Renal pelvis (tissue), 1 donor: ENCODE measurements at regions not wholly inside any gene's neighbourhood (a gene's known extent, or its start where the extent isn't known, plus 50 kb on each side); places are given as distances from the start of the nearest gene placed in this dataset.

Experiments
- DNase-seq: peaks from one replicate; pipeline ENCODE4 v3.0.0-alpha.2; 2013

DNA sequence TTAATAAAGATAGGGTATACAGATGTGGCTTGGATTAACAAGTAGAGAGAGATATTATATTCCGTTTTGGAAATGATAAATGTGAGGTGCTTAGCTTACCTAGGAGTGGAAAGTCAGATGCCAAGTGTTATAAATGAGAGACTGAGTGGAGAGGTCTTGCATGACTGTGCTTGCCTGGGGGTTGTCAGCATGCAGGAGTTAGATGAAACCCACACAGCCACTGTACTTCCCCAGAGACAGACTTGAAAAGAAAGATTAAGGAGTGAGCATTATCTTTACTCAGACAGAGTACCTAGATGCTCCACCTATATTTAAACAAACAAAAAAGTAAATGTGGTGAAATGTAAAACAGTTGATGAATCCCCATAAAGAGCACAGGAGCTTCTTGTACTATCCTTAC, 482.7 kb downstream of the RIT2 start:
- DNase-seq: no peak

DNA sequence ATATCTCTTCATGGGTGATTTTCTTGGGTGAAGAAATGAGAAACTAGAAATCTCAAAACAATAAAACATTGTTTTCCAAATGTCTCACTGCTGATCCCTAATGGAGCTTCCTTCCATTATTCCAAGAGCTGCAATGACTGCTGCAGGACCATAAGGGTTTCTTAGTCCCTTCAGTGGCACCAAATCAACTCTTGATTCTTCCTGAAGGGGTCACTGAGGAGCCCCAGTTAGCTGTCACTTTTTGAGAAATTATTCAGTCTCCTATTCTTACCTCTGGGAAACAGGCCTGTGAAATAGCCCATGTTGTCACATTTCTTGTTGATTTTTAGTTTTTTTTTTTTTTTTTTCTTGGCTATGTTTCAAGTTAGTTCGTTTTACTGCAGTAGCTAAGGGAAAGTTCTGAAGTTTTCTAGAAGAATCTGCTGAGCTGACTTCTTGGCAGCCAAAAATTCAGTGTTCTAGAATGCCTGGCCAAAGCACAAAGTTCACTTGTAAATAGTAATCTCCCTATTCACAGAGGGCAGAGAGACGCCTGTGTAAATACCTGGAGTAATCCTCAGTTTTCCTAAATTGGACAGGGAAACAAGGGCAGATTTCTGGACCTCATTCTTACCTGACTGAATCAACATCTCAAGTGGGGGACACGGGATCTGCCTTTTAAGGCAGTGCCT, 480.0 kb downstream of the RIT2 start:
- no peak for DNase-seq

DNA sequence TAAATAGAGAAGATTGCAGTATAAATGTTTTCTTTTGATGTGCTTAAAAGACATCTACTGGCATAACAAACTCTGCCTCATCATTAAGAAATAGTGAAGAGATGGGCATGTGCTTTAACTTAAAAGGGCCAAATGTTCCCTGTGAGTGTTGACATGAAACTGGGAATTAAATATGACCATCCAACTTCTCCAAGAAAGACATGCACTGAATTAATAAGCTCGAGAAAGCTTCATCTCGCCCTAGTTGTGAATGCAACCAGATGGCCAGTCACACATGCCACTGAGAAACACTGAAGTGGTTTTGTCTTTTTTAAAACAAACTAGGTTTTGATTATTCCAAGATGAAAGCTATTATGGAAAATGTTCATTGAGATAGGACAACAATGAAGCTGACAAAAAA, 479.2 kb downstream of the RIT2 start:
- DNase-seq: no peak

DNA sequence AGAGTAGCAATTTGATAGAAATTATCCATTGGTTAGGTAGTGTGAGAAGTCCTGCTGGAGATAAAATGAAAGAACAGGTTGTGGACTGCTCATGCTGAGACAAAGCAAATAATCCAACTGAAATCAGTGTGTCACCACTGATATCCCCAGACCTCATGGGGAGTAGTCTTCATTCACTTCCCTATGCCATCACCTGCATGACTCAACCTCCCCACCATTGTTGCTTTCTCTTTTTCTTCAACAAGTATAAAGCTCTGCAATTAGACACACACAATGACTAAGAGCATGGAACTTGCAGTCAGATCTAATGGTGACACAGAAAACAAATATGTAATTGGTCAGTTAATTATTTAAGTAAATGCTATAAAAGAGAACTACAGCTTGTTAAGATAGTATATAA, 475.3 kb downstream of the RIT2 start:
- no peak for DNase-seq

DNA sequence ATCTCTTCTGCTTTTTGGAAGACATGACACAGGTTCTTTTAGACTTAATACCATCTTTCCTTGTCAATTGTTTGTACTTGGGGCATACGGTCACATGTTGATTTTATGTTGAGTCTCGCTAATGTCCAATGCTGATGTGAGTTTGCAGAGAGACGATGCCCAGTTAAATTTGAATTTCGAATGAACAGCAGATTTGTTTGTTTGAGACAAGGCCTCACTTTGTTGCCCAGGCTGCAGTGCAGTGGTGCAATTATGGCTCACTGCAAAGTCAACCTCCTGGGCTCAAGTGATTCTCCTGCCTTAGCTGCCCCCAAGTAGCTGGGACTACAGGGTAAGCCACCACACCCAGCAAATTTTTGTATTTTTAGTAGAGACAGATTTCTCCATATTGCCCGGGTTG, 473.5 kb downstream of the RIT2 start:
- DNase-seq: no peak

DNA sequence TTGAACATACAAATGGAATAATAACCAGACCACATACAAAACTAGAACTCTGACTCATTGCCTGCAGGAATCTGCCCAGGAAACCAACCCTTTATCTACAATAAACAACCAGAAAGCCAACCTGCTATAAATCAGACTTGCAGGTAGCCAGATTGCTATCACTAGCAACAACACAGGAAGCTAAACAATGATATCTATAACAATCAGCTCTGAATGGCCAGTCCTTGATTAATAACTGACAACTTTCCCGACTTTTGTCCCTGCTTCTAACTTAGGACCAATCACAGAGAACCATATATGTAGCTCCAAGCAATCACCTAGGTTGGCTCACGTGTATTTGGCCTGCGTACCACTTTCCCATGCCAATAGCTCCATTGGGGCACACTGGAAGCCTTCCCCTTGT, 470.8 kb downstream of the RIT2 start:
- DNase-seq: no peak

DNA sequence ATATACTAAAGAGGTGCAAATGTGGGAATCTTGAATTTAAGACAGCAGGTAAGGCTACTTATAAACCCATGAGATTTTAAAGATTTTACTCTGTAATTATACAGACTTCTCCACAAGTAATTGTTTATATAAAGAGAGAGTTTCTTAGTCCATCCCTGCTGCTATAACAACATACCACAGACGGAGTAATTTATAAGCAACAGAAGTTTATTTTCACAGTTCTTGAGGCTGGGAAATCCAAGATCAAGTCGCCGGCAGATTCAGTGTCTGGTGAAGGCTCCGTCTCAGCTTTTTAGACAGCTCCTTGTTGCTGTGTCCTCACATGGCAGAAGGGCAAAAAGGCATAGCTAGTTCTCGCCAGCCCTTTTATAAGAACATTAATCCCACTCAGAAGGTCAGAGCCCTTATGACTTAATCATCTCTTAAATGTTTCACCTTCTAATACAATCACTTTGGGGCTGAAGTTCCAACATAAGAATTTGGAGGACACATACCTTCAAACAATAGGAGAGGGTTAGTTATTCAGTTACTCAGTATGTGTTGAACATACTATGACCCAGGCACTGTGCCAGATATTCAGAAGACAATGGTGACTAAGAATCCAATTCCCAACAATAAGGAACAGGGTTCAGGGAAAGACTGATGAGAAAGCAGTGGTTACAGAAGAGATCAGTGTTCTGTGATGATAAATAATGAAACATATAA, 466.0 kb downstream of the RIT2 start:
- DNase-seq: no peak

DNA sequence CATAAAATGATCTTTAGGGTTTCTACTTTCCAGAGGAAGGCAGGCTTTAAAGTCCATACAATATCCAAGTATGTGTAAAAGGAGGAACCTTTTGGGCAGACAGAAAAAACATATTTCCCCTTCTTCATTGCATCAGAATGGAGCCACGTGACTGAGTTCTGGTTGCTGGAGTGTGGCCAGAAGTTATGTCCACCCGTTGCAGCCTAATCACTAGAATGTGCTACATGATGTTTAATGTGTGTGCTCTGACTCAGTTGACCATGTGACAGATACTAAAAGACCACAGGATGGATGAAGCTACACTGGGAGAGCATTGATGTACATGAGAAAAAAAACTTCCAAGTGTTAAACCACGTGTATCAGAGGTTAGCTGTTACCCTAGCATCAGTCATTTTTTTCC, 460.9 kb downstream of the RIT2 start:
- DNase-seq: no peak

DNA sequence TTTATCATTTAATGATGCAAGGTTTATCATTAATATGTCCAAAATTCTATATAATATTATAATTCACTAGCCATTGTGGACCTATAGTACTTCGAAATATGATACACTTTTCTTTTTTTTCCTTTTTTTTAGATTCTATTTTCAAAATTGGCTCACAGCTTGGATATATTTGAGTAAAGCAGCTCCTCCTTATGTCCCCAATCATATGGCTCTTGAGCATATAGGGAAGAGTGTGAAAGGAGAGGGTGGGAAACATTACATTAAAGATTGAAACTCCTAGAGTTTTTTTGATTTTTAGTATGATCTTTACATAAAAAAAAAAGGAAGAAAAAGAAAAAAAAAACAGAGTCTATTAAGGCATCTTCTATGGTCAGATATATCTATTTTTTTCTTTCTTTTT, 457.9 kb downstream of the RIT2 start:
- no peak for DNase-seq

DNA sequence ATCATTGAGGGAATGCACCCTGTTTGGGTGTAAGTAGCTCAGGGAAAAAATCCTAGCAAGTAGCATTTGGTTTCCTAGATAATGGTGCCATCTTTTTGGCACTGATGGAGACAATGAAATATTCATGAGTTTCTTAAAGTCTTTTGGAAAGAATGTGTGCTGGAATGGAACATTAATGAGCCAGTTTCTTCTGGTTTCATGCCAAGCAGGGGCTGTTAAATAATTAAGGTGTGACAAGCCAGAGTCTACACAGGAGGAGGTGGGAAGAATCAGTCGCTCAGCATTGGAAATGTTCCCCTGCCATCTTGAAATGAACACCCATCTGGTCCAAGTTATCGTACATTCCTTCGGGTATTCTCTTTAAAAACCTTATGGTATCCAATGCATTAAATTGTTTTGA, 457.3 kb downstream of the RIT2 start:
- DNase-seq: no peak

DNA sequence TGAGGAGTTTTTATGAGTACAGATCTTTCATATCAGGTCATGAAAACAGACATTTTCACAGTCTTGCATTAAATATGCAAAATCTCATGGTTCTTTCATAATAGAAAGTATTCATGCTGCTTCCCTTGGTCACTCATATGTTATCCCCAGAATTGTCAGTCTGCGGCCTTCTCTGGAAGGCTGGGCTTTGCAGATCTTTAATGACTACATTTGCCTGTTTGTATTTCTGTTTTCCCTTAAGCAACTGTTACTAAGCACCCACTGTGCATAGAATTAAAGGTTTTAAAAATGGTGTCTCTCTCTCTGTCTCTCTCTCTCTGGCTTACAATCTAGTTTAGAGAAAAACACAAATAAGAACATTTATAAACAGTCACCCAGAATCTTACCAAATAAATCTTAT, 456.3 kb downstream of the RIT2 start:
- no peak for DNase-seq

DNA sequence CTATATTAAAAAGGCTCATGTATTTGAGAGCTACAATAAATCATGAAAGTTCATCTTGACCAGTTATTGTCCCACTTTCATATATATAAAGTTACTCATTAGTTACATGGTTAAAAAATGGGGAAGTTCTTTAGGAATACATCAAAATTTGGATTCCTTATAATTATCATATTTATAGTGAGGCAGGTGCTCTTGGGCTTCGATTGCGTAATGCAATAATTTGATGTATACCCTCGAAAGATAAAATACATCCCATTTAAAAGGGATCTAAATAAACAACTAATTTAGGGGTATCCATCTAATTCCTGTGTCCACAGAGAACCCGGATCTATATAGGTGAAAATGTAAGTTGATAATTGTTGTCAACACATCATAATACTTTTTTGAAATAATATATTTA, 444.6 kb downstream of the RIT2 start:
- DNase-seq: no peak

DNA sequence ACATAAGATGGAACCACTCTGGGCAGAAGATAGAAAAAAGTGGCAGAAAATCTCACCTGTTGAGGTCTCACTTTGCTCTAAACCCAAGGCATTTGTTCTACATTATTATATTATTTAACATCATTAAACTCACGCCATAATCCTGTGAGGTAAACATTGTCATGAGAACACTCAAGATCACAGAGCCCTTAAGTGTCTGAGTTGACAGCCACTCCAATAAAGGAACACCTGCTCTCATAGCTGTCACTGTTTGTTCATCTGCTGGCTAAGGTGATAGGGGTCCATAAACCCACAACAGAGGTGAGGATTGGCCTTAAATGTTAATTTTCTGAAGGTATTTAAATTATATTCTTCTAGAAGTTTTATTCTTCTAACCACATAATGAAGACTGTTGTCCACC, 439.7 kb downstream of the RIT2 start:
- no peak for DNase-seq

DNA sequence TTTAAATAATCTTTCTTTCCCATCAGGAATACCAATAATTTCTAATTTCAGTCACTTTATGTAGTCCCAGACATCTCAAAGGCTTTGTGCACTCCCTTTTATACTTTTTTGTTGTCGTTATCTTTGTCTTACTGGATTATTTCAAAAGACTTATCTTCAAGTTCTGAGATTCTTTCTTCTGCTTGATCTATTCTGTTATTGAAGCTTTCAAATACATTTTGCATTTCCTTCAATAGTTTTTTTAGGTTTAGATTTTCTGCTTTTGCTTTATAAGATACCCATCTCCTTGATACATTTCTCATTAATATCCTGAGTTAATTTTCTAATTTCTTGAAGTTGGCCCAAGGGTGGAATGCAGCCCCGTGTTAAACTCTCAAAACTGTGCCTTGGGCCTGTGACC, 432.4 kb downstream of the RIT2 start:
- no peak for DNase-seq

DNA sequence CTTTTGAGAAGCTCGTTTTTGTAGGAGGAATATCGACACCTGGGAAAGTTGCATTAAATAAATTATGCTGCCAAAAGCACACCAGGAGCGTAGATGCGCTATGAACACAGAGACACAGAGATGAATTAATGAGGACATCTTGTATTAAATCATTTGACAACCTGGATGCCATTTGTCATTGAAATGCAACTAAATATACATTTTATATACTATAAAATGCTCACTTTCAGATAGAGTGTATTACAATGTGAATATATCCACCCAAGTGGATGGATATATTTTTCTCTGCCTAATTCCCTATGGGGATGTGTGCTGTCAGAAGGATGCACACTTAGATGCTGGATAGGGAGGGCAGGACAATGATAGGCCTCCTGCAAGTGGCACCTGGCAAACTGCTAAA, 426.2 kb downstream of the RIT2 start:
- DNase-seq: no peak
